ENCODE measurements at regions not wholly inside any gene's neighbourhood (a gene's known extent, or its start where the extent isn't known, plus 50 kb on each side); places are given as distances from the start of the nearest gene placed in this dataset.

DNA sequence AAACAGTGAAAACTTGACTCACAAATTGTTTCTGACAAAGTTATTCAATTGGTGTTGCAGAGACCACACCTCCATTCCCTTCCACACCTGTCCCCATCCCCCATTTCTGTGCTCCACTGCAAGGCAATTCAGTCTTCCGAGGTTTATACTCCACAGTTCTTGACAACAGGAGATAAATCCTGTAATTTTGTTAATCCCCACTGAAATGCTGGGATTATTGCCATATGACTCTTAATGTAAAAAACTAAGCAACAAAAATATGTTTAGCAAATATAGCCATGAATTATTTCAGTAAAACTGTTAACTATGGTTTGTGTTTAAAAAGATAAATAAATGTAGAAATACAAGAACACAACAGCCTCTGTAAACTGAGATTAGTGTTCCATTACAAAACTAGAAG lies 170.1 kb upstream of the SEMA3D start:
- no peak for DNase-seq
- no peaks in the 10 kb centered on the region for H3K36me3 ChIP-seq (ENCODE audit: insufficient read depth, low read length)
- H3K36me3 Mint-ChIP-seq (ENCODE audit: low read depth) = no peaks in the 10 kb centered on the region
- H3K9me3 ChIP-seq (ENCODE audit: control insufficient read depth in 1 of 2, insufficient read depth in 1 of 2, low read length in 2 of 2) = no peaks in the 10 kb centered on the region
- H3K4me3 ChIP-seq (ENCODE audit: low read length) = no peak overlapping the region
- ATAC-seq (ENCODE audit: poor library complexity) = no peak
- no peaks in the 10 kb centered on the region for H3K27me3 Mint-ChIP-seq
- H3K4me1 Mint-ChIP-seq (ENCODE audit: low read depth) = no peaks in the 10 kb centered on the region
- H3K4me1 ChIP-seq (ENCODE audit: insufficient read depth, low read length) = no peaks in the 10 kb centered on the region
- POLR2A ChIA-PET = no interaction called here
- no peak overlapping the region for H3K27ac Mint-ChIP-seq
- H3K9me3 Mint-ChIP-seq = peaks cover 10% of the 10 kb centered on the region
- intact Hi-C loops (cut with DNase I, micrococcal nuclease) = no loop called here
- H3K27ac ChIP-seq (ENCODE audit: low read depth in 1 of 2, low read length in 2 of 2) = no peak overlapping the region
- TF ChIP-seq, protein P1, sequence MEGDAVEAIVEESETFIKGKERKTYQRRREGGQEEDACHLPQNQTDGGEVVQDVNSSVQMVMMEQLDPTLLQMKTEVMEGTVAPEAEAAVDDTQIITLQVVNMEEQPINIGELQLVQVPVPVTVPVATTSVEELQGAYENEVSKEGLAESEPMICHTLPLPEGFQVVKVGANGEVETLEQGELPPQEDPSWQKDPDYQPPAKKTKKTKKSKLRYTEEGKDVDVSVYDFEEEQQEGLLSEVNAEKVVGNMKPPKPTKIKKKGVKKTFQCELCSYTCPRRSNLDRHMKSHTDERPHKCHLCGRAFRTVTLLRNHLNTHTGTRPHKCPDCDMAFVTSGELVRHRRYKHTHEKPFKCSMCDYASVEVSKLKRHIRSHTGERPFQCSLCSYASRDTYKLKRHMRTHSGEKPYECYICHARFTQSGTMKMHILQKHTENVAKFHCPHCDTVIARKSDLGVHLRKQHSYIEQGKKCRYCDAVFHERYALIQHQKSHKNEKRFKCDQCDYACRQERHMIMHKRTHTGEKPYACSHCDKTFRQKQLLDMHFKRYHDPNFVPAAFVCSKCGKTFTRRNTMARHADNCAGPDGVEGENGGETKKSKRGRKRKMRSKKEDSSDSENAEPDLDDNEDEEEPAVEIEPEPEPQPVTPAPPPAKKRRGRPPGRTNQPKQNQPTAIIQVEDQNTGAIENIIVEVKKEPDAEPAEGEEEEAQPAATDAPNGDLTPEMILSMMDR (IDR thresholded peaks at IDR 0.05) = no peak
- no peak overlapping the region for H3K4me3 Mint-ChIP-seq
- H3K27me3 ChIP-seq (ENCODE audit: control insufficient read depth in 1 of 2, insufficient read depth in 2 of 2, low read length in 2 of 2) = no peaks in the 10 kb centered on the region
- CTCF ChIA-PET = no interaction called here

DNA sequence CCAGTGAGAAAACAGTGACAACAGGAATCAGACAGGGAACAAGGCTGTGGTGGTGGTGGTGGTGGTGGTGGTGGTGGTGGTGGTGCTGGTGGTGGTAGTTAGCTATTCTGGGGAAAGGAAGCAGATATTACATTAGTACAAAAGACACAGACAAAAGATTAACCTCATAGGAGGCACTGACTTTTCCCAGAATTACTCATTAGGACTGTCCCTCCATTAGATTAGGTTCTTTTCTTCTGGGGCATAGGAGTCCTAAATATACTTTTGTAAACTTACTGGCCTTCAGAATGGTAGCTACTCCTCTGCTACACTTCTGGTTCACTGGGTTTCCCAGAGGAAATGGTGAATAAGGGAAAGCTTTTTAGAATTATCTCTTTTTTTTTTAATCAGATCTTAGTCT lies 156.6 kb upstream of the SEMA3D start:
- H3K27me3 Mint-ChIP-seq = no peaks in the 10 kb centered on the region
- ChIA-PET CTCF (no interaction called here), POLR2A (no interaction called here)
- DNase-seq (no peak), ATAC-seq (ENCODE audit: poor library complexity) (no peak)
- Histone ChIP-seq H3K27ac (ENCODE audit: low read depth in 1 of 2, low read length in 2 of 2) (no peak overlapping the region), H3K27me3 (ENCODE audit: control insufficient read depth in 1 of 2, insufficient read depth in 2 of 2, low read length in 2 of 2) (no peaks in the 10 kb centered on the region), H3K4me1 (ENCODE audit: insufficient read depth, low read length) (no peaks in the 10 kb centered on the region), H3K9me3 (ENCODE audit: control insufficient read depth in 1 of 2, insufficient read depth in 1 of 2, low read length in 2 of 2) (no peaks in the 10 kb centered on the region), H3K4me3 (ENCODE audit: low read length) (no peak overlapping the region), H3K36me3 (ENCODE audit: insufficient read depth, low read length) (no peaks in the 10 kb centered on the region)
- H3K9me3 Mint-ChIP-seq = peaks cover 5% of the 10 kb centered on the region
- no peak overlapping the region for H3K27ac Mint-ChIP-seq
- no peaks in the 10 kb centered on the region for H3K4me1 Mint-ChIP-seq (ENCODE audit: low read depth)
- no peak overlapping the region for H3K4me3 Mint-ChIP-seq
- TF ChIP-seq, protein P1 (IDR thresholded peaks at IDR 0.05) = no peak
- no peaks in the 10 kb centered on the region for H3K36me3 Mint-ChIP-seq (ENCODE audit: low read depth)
- intact Hi-C loops (cut with DNase I, micrococcal nuclease) = no loop called here

GRCh38 chr7:85342781-85343180 lies 155.9 kb upstream of the SEMA3D start:
- H3K27ac Mint-ChIP-seq = no peak overlapping the region
- Histone ChIP-seq H3K9me3 (ENCODE audit: control insufficient read depth in 1 of 2, insufficient read depth in 1 of 2, low read length in 2 of 2) (no peaks in the 10 kb centered on the region), H3K27me3 (ENCODE audit: control insufficient read depth in 1 of 2, insufficient read depth in 2 of 2, low read length in 2 of 2) (no peaks in the 10 kb centered on the region), H3K4me1 (ENCODE audit: insufficient read depth, low read length) (no peaks in the 10 kb centered on the region), H3K27ac (ENCODE audit: low read depth in 1 of 2, low read length in 2 of 2) (no peak overlapping the region), H3K36me3 (ENCODE audit: insufficient read depth, low read length) (no peaks in the 10 kb centered on the region), H3K4me3 (ENCODE audit: low read length) (no peak overlapping the region)
- ATAC-seq (ENCODE audit: poor library complexity) (no peak), DNase-seq (no peak)
- peaks cover 5% of the 10 kb centered on the region for H3K9me3 Mint-ChIP-seq
- no peak overlapping the region for H3K4me3 Mint-ChIP-seq
- TF ChIP-seq, protein P1 (IDR thresholded peaks at IDR 0.05) = no peak
- H3K27me3 Mint-ChIP-seq = no peaks in the 10 kb centered on the region
- H3K36me3 Mint-ChIP-seq (ENCODE audit: low read depth) = no peaks in the 10 kb centered on the region
- ChIA-PET POLR2A (no interaction called here), CTCF (no interaction called here)
- no peaks in the 10 kb centered on the region for H3K4me1 Mint-ChIP-seq (ENCODE audit: low read depth)
- intact Hi-C loops (cut with DNase I, micrococcal nuclease) = no loop called here

All from CD4-positive, alpha-beta T cell (primary cell).